Suprapubic skin (tissue), 4 donors: ENCODE measurements at regions not wholly inside any gene's neighbourhood (a gene's known extent, or its start where the extent isn't known, plus 50 kb on each side); places are given as distances from the start of the nearest gene placed in this dataset.

ENCODE experiments used
- EP300 ChIP-seq: sonication (generic); formaldehyde crosslinking; IDR thresholded peaks from one replicate; pipeline ENCODE4 v1.6.1; 2017; ENCODE audit warnings: antibody characterized with exemption
- POLR2A ChIP-seq, 2 donors: fragments of 450-650 bp; IDR thresholded peaks; one replicate each; pipeline ENCODE4 v1.6.1; 2017; ENCODE audit warnings: antibody characterized with exemption in 2 of 2, mild to moderate bottlenecking in 2 of 2, moderate library complexity in 2 of 2
- POLR2AphosphoS5 ChIP-seq, 3 donors: sonication (generic); formaldehyde crosslinking; IDR thresholded peaks; one replicate each; pipeline ENCODE4 v1.6.1; 2017; ENCODE audit warnings: antibody characterized with exemption in 3 of 3
- TF ChIP-seq, protein P1 (sequence below), 2 donors: fragments of 200-600 bp in 1 of 2; fragments of 450-650 bp in 1 of 2; sonication (generic) in 1 of 2; IDR thresholded peaks; one replicate each; pipeline ENCODE4 v1.5.1; 2016 to 2019; ENCODE audit warnings: antibody characterized with exemption in 2 of 2, mild to moderate bottlenecking in 1 of 2, moderate library complexity in 1 of 2

DNA sequence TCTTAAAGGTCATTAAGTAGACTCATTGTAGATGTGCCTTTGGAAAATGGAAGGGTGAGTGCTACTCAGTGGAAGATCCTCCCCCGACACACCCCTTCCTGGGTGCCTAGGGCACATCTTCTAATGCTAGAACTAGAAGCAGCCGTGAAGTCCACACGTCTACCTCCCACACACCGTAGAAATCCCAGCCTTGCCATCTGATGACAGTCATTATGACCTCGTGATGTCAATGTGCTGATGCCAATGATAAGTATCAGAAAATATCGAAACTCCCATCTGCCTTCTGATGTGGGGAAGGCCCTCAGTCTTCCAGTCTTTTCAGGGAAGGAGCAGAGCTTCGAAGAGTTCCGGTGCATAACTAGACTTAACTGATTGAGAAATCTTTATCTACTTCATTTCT lies 282.1 kb upstream of the ROPN1 start:
- TF ChIP-seq, protein P1, sequence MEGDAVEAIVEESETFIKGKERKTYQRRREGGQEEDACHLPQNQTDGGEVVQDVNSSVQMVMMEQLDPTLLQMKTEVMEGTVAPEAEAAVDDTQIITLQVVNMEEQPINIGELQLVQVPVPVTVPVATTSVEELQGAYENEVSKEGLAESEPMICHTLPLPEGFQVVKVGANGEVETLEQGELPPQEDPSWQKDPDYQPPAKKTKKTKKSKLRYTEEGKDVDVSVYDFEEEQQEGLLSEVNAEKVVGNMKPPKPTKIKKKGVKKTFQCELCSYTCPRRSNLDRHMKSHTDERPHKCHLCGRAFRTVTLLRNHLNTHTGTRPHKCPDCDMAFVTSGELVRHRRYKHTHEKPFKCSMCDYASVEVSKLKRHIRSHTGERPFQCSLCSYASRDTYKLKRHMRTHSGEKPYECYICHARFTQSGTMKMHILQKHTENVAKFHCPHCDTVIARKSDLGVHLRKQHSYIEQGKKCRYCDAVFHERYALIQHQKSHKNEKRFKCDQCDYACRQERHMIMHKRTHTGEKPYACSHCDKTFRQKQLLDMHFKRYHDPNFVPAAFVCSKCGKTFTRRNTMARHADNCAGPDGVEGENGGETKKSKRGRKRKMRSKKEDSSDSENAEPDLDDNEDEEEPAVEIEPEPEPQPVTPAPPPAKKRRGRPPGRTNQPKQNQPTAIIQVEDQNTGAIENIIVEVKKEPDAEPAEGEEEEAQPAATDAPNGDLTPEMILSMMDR (IDR thresholded peaks at IDR 0.05) = no peak
- TF ChIP-seq POLR2AphosphoS5 (IDR thresholded peaks at IDR 0.05) (no peak), POLR2A (IDR thresholded peaks at IDR 0.05) (no peak), EP300 (no peak)
